Endothelial cell of umbilical vein (primary cell): ENCODE measurements at regions not wholly inside any gene's neighbourhood (a gene's known extent, or its start where the extent isn't known, plus 50 kb on each side); places are given as distances from the start of the nearest gene placed in this dataset.

Source experiments
- BruUV-seq: library from RNA; stranded (reverse); fragments of 400-500 nt; replicated peaks from 2 replicates; lab custom pipeline; 2021; lab: Mats Ljungman, UMichigan
- CTCF ChIA-PET: fragments of 300-600, 350-600 bp; sonication (Branson Sonifier 250); formaldehyde crosslinking; loops from one replicate; lab custom pipeline; 2021; ENCODE audit warnings: antibody characterized with exemption, inconsistent platforms; lab: Charles Lee
- POLR2A ChIA-PET: fragments of 300-600, 350-600 bp; sonication (Branson Sonifier 250); formaldehyde crosslinking; loops from one replicate; lab custom pipeline; 2021; ENCODE audit warnings: antibody characterized with exemption, inconsistent platforms; lab: Charles Lee
- DNase-seq: peaks from one replicate; pipeline ENCODE4 v3.0.0-alpha.2; 2011; ENCODE audit warnings: low read depth, low spot score
- FAIRE-seq: peaks from 2 replicates; lab custom pipeline; 2011; peaks lifted over from hg19 to GRCh38; lab: Jason Lieb, UNC
- H2AFZ ChIP-seq: 2 replicates; pipeline ENCODE4 v1.6.0; 2012; ENCODE audit warnings: low read depth, low read length, control low read depth, inconsistent platforms
- H3K27ac ChIP-seq: 2 replicates; pipeline ENCODE4 v1.5.1; 2011; ENCODE audit warnings: low read depth, mild to moderate bottlenecking, control low read depth, low read length, moderate library complexity; ENCODE audit not compliant: insufficient read depth
- H3K27me3 ChIP-seq, 2 experiments: 2 replicates each; pipeline versions ENCODE4 v1.6.0 to v1.6.1; 2011; ENCODE audit warnings: low read length in 2 of 2, mixed read lengths in 1 of 2; ENCODE audit not compliant: control insufficient read depth in 2 of 2, insufficient read depth in 2 of 2
- H3K36me3 ChIP-seq, 2 experiments: 2 replicates in 1 of 2; 3 replicates in 1 of 2; pipeline ENCODE4 v1.5.1; 2011; ENCODE audit warnings: low read length in 2 of 2, mild to moderate bottlenecking in 1 of 2, moderate library complexity in 1 of 2; ENCODE audit not compliant: control insufficient read depth in 2 of 2, insufficient read depth in 2 of 2; ENCODE audit errors: extremely low read depth in 1 of 2
- H3K4me1 ChIP-seq: 3 replicates; pipeline ENCODE4 v1.5.1; 2011; ENCODE audit warnings: mild to moderate bottlenecking, low read length; ENCODE audit not compliant: control insufficient read depth, insufficient read depth; ENCODE audit errors: extremely low read depth
- H3K4me2 ChIP-seq: 2 replicates; pipeline ENCODE4 v1.6.1; 2011; ENCODE audit warnings: low read length, control low read depth, mixed read lengths; ENCODE audit not compliant: insufficient read depth
- H3K4me3 ChIP-seq, 3 experiments: fragments of 200-600 bp in 1 of 3; sonication (generic), shearing (Covaris generic) in 1 of 3; replicated peaks in 1 of 3; 2 replicates each; pipeline ENCODE4 v1.5.1; 2011 to 2016; ENCODE audit warnings: control low read depth in 3 of 3, low read length in 3 of 3, mild to moderate bottlenecking in 2 of 3, inconsistent platforms in 1 of 3, low read depth in 1 of 3, moderate library complexity in 1 of 3; ENCODE audit not compliant: insufficient read depth in 1 of 3
- H3K79me2 ChIP-seq: 2 replicates; pipeline ENCODE4 v1.6.0; 2012; ENCODE audit warnings: low read length, inconsistent platforms; ENCODE audit not compliant: control insufficient read depth, insufficient read depth
- H3K9ac ChIP-seq: replicated peaks from 2 replicates; pipeline ENCODE3; 2011; ENCODE audit warnings: low read length, control low read depth; ENCODE audit not compliant: insufficient read depth; ENCODE audit errors: extremely low read depth
- H3K9me1 ChIP-seq: replicated peaks from 3 replicates; pipeline ENCODE4 v1.6.0; 2011; ENCODE audit warnings: mild to moderate bottlenecking, low read length; ENCODE audit not compliant: control insufficient read depth, insufficient read depth; ENCODE audit errors: extremely low read depth
- H3K9me3 ChIP-seq: replicated peaks from 2 replicates; pipeline ENCODE4 v1.5.1; 2012; ENCODE audit warnings: low read length, inconsistent platforms; ENCODE audit not compliant: control insufficient read depth, insufficient read depth
- H4K20me1 ChIP-seq: replicated peaks from 2 replicates; pipeline ENCODE3; 2011; ENCODE audit warnings: mild to moderate bottlenecking, low read length; ENCODE audit not compliant: control insufficient read depth, insufficient read depth; ENCODE audit errors: extremely low read depth
- CTCF ChIP-seq, 2 donors: IDR thresholded peaks; 1 replicate in 1 of 2; 2 replicates in 1 of 2; pipeline ENCODE4 v1.5.1; 2011; ENCODE audit warnings: low read length in 2 of 2, mild to moderate bottlenecking in 2 of 2, moderate library complexity in 2 of 2, control low read depth in 1 of 2, inconsistent platforms in 1 of 2, low read depth in 1 of 2; ENCODE audit not compliant: insufficient read depth in 1 of 2; ENCODE audit errors: extremely low read depth in 1 of 2
- FOS ChIP-seq: IDR thresholded peaks from 2 replicates; pipeline ENCODE4 v1.6.1; 2011; ENCODE audit warnings: mild to moderate bottlenecking, low read length, moderate library complexity, borderline replicate concordance; ENCODE audit not compliant: insufficient read depth
- GATA2 ChIP-seq: IDR thresholded peaks from 2 replicates; pipeline ENCODE4 v1.7.0; 2011; ENCODE audit warnings: low read depth, mild to moderate bottlenecking, moderate library complexity, mixed read lengths, low read length; ENCODE audit not compliant: insufficient read length, insufficient read depth
- JUN ChIP-seq: IDR thresholded peaks from 2 replicates; pipeline ENCODE4 v1.6.1; 2011; ENCODE audit warnings: borderline replicate concordance, low read depth; ENCODE audit not compliant: insufficient read length, insufficient read depth
- MYC ChIP-seq: IDR thresholded peaks from one replicate; pipeline ENCODE4 v1.6.1; 2011; ENCODE audit warnings: mild to moderate bottlenecking, low read depth, low read length
- POLR2A ChIP-seq: IDR thresholded peaks from 2 replicates; pipeline ENCODE4 v1.6.1; 2012; ENCODE audit warnings: low read depth, mild to moderate bottlenecking, control low read depth, low read length
- POLR2AphosphoS5 ChIP-seq: IDR thresholded peaks from 2 replicates; pipeline ENCODE4 v1.6.1; 2012; ENCODE audit warnings: low read depth, mild to moderate bottlenecking, control low read depth, low read length, moderate library complexity; ENCODE audit not compliant: insufficient read depth
- dilution Hi-C: fragments of 300-500 bp; cut with MboI; formaldehyde crosslinking; loops from one replicate; pipeline ENCODE4 v1.15.0; 2019; ENCODE audit warnings: low sequenced_read_pairs; ENCODE audit not compliant: extremely low pct_ligation_motif_present
- intact Hi-C: fragments of 100-400 bp; cut with micrococcal nuclease; formaldehyde crosslinking; loops from one replicate; pipeline ENCODE4 v1.10.0; 2022
- TF ChIP-seq, protein P1 (sequence below): IDR thresholded peaks from 2 replicates; pipeline ENCODE4 v1.6.1; 2011; ENCODE audit not compliant: insufficient read depth, insufficient read length

GRCh38 chr2:7913974-7914373, 767.9 kb upstream of the ID2 start:
- no peak for TF ChIP-seq POLR2AphosphoS5
- TF ChIP-seq CTCF (IDR thresholded peaks at IDR 0.05; ENCODE audit: extremely low read depth in 1 of 2, insufficient read depth in 1 of 2, low read depth in 1 of 2, low read length in 2 of 2): no peak
- no peak for TF ChIP-seq MYC
- TF ChIP-seq POLR2A: no peak
- TF ChIP-seq, protein P1, sequence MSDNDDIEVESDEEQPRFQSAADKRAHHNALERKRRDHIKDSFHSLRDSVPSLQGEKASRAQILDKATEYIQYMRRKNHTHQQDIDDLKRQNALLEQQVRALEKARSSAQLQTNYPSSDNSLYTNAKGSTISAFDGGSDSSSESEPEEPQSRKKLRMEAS: no peak
- TF ChIP-seq JUN: no peak
- no peak for TF ChIP-seq FOS
- TF ChIP-seq GATA2: no peak
- dilution Hi-C loops (no loop called here), intact Hi-C loops (no loop called here)
- no peaks in the 10 kb centered on the region for H3K36me3 ChIP-seq
- ChIA-PET CTCF (no interaction called here), POLR2A (no interaction called here)
- no peak overlapping the region for H3K4me3 ChIP-seq
- peaks cover 6% of the 10 kb centered on the region for H3K9me3 ChIP-seq
- DNase-seq (no peak), FAIRE-seq (no peak)
- H3K79me2 ChIP-seq: no peaks in the 10 kb centered on the region
- H3K9me1 ChIP-seq: no peaks in the 10 kb centered on the region
- no TSS peak for BruUV-seq
- no peaks in the 10 kb centered on the region for H3K27me3 ChIP-seq
- no peaks in the 10 kb centered on the region for H3K4me1 ChIP-seq
- no peak overlapping the region for H3K9ac ChIP-seq
- H2AFZ ChIP-seq: no peak overlapping the region
- no peak overlapping the region for H3K27ac ChIP-seq
- no peaks in the 10 kb centered on the region for H4K20me1 ChIP-seq
- H3K4me2 ChIP-seq: no peak overlapping the region
